GM21423 (cell line): ENCODE measurements at regions not wholly inside any gene's neighbourhood (a gene's known extent, or its start where the extent isn't known, plus 50 kb on each side); places are given as distances from the start of the nearest gene placed in this dataset.
"Not testable (repeated sequence)": the region's sequence is repeated elsewhere in the genome, so short reads cannot be mapped to it uniquely, and the experiment has no call there.

Source experiments
- ATAC-seq: cut with Tn5 transposase; IDR thresholded peaks from one replicate; pipeline ENCODE4 v1.9.1; 2021; ENCODE audit warnings: mild to moderate bottlenecking, moderate library complexity; ENCODE audit not compliant: unreplicated experiment

- ATAC-seq = no peak
Observed at GRCh38 chrX:46034868-46035267, 510.4 kb downstream of the ZNF674 start.

GRCh38 chrX:46029777-46030176 is 515.4 kb downstream of the ZNF674 start:
- ATAC-seq = no peak

- ATAC-seq = no peak
Observed at GRCh38 chrX:46016296-46016695, 528.9 kb downstream of the ZNF674 start.

DNA sequence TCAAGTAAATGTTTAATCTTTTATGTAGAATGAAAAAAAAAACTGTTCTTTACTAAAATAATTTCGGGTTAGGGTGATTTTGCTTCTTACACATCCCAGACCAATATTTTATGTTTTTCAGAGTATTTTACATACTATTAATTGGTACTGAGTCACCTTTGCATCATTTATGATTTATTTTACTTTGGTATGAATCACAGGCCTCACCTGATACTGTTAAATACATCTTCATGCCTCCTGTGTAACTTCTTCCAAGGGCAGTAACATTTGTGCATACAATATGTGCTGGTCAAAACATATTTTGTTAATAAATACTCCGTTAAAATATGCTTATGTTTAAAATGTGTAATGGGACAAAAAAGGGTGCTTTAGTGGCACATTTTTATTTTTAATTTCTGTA is 529.6 kb downstream of the ZNF674 start:
- ATAC-seq = no peak

DNA sequence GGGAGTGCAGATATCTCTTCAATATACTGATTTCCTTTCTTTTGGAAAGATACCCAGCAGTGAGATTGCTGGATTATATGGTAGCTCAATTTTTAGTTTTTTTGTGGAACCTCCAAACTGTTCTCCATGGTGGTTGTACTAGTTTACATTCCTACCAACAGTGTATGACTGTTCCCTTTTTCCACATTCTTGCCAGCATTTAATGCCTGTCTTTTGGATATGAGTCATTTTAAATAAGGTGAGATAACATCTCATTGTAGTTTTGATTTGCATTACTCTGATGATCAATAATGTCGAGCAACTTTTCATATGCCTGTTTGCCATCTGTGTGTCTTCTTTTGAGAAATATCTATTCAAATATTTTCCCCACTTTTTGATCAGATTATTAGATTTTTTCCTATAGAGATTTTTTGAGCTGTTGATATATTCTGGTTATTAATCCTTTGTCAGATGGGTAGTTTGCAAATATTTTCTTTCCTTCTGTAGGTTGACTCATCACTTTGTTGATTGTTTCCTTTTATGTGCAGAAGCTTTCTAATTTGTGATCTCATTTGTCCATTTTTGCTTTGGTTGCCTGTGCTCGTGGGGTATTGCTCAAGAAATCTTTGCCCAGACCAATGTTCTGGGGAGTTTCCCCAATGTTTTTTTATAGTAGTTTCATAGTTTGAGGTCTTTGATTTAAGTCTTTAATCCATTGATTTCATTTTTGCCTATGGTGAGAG is 552.7 kb downstream of the ZNF674 start:
- no peak for ATAC-seq

DNA sequence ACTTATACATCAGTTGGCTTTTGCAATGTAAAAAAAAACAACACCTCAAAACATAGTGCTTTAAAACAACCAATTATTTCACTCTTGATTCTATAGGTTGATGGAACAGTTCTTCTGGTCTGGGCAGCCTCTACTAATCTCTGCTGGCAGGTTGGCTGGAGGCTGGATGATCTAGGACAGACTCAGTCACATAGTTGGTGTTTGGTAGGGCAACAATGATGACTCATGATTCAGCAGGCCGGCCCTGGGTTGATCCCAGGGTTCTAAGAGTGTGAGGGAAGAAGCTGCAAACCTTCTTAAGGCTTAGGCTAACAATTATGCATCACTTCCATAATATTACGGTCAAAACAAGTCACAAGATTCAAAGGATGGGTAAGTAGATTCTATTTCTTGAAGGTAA is 558.2 kb downstream of the ZNF674 start:
- no peak for ATAC-seq

DNA sequence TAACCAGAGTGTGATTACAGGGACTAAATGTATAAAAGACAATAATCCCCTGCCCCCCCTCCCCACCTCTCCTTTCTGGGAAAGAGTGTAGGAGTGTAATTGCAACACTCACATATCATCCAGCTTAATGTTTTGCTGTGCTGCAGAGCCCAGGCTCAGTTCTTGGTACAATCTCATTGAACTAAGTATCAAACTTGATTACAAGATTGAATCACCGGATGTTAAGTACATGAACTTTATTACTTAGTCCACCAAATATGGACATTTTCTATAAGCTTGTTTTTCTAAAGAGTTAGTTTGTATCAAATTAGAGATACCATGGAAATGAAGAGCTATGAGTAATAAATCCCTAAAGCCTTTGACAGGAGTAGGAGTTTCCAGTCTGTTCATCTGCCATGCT is 559.1 kb downstream of the ZNF674 start:
- no peak for ATAC-seq

DNA sequence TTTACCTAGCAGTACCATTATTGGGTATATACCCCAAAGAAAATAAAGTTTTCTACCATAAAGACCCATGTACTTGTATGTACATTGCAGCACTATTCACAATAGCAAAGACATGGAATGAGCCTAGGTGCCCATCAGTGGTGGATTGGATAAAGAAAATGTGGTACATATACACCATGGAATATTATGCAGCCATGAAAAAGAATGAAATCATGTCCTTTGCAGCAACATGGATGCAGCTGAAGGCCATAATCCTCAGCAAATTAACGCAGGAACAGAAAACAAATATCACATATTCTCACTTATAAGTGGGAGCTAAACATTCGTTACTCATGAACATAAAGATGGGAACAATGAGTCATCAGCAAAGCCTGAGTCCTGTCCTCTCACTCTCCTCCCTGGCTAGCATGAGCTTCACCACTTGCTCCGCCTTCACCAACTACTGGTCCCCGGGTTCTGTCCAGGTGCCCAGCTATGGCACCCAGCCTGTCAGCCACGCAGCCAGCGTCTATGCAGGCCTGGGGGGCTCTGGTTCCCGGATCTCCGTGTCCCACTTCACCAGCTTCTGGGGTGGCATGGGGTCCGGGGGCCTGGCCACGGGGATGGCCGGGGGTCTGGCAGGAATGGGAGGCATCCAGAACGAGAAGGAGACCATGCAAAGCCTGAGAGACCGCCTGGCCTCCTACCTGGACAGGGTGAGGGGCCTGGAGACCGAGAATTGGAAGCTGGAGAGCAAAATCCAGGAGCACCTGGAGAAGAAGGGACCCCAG is 562.1 kb downstream of the ZNF674 start:
- not testable (repeated sequence) for ATAC-seq

DNA sequence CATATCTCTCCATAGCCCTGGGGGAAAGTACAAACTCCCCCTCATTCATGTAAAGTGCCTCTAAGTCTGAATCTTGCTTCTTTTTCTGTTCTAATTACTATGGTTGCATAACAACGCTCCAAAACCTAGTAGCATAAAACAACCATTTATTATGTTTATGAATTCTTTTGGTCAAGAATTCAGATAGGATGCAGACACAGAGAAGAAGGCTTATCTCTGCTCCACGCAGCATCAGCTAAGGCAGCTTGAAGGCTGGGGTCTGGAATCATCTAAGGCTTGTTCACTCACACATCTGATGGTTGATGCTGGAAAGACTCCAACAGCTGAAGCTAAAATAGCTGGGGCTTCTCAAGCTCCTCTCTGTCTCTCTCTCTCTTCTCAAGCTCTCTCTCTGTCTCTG is 564.5 kb downstream of the ZNF674 start:
- ATAC-seq = no peak

GRCh38 chrX:45975633-45976032 is 569.6 kb downstream of the ZNF674 start:
- no peak for ATAC-seq

- ATAC-seq = no peak
Observed at GRCh38 chrX:45972636-45973035, 572.6 kb downstream of the ZNF674 start.

DNA sequence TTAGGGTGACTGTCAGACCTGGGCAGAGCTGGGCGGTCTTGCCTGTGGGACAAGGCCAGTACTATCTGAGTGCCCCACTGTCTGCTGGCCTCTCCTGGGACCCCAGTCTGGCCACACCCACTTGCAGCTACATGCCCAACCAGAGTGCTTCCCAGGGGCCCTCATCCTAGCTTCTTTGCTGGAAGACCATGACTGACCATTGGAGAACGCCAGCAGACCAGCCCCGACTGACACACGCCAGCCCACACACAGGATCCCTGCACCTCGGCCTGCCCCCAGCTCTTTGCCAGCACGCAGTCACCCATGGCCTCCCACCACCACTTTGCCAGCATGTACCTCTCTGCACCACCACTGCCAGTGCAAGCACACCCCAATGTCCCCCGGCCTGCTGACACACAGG is 585.7 kb downstream of the ZNF674 start:
- no peak for ATAC-seq

GRCh38 chrX:45956191-45956870 is 588.9 kb downstream of the ZNF674 start:
- no peak for ATAC-seq

GRCh38 chrX:45955661-45956060 is 589.6 kb downstream of the ZNF674 start:
- no peak for ATAC-seq

GRCh38 chrX:45954026-45954425 is 591.2 kb downstream of the ZNF674 start:
- no peak for ATAC-seq

DNA sequence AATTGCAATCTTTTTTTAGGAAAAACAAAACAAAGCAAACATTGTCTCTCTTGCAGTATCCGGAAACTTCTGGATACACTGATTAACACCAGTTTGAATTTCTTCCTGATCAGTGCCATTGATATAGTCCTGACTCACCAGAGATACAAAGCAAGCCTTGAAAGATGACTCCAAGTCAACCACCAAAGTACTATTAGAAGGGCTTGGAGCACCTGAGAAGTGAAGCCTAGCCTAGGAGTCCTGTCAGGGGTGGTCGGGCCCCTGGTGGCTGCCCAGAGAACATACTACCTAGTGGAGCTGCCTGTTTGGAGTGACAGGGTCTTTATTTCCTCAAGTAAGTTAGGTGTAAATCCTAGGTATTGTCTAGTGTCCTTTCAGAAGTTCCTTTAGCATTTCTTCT is 593.2 kb downstream of the ZNF674 start:
- ATAC-seq = no peak

DNA sequence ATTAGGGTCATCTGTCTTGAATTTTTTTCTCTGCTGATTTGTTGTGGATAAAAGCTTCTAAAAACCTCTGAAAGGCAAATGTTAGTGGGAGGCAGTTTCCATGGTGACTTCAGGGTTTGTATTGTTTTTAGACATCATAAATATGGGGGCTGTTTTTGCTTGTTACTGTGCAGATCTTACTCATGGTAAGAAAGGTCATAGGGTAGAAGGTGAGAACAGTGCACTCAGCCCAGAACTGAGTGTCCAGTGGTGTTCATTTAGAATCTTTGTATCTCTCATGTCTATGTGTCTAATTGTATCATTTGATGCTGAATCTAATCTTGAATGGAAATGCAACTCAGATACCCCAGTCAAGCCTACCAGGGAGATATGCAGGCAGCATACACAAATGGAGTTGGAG is 609.8 kb downstream of the ZNF674 start:
- ATAC-seq = no peak

DNA sequence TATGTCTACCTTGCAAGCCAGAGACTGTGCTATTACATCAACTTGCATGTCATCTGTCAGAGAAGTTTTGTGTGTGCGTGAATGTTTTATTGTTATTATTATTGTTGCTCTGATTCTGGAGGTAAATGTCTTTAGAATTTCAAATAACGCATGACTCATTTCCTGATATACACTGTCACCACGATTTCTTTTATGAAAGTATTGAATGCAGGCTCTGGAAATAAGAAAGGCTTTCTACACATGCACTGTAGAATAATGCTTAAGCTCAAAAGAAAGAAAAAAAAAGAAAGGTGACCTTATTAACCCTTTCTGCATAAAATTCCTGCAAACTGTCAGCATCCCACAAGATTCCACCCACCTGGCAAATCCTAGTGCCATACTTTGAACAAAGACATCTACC is 632.9 kb downstream of the ZNF674 start:
- ATAC-seq = no peak

GRCh38 chrX:45907786-45908185 is 637.4 kb downstream of the ZNF674 start:
- no peak for ATAC-seq

DNA sequence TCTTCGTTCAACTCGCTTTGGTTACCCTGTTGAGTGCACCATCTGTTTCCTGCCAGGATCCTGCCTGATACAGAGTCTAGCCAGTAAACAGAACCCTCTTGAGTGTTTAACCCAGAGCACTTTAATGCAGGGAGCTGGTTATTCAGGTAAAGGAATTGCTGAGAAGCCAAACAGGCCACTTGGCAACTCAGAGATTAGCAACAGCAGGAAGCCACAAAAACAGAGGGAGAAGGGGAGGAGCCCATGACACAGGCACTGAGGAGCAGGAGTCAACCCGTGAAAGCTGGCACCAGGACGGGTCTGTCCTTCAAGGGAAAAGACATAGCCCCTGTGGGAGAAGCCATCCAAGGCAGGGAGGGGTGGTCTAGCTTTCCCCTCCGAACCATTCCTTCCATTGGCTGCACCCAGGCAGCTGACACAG is 641.4 kb downstream of the ZNF674 start:
- no peak for ATAC-seq

DNA sequence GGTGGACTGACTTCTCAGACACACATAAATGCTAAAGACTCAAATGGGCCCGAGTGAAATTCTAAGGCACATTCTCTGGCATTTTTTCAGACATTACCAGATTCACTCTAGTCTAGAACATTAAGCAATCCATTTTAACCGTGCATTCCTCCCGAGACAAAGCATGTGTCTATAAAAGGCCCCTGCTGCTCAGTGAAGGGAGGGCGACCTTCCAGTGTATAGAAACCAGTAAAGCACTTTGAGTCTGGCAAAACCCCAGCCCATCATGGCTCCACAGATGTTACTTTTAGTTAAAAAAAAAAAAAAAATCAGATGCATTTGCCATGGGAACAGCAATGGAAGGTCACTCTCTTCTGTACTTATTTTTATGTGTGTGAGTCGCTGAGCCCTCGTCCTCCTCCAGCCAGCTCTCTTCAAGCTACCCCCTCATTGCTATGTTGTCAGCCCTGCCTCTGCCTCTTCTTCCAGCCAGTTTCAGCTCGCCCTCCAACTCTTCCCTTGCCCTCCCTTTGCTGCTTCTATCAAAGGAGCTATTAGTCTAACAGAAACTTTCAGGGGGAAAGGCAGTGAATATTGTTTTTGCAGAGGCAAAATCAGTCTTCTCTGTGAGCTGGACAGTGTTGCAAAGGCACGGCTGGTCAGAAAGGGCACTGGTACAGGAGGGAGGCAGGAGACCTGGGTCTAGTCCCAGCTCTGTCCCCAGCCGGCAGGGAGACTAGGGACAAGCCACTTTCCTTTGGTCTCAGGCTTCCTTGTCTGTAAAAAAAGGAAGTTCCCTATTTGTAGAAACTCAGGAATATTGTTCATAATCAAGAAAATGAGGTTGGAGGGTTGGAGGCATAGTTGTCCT is 644.2 kb downstream of the ZNF674 start:
- no peak for ATAC-seq
